Stimulated activated CD4-positive, alpha-beta T cell treated with anti-CD3 and anti-CD28 coated beads, Interleukin-1b, Interleukin-23, amount 100 ng/mL, for 4 hours (primary cell): ENCODE measurements at regions not wholly inside any gene's neighbourhood (a gene's known extent, or its start where the extent isn't known, plus 50 kb on each side); places are given as distances from the start of the nearest gene placed in this dataset.
"Not testable (repeated sequence)": the region's sequence is repeated elsewhere in the genome, so short reads cannot be mapped to it uniquely, and the experiment has no call there.

Source experiments
- DNase-seq, 2 donors: peaks; one replicate each; pipeline ENCODE4 v3.0.0-alpha.2; 2020; ENCODE audit warnings: low read depth in 2 of 2

- DNase-seq = no peak
Observed at GRCh38 chrX:130467936-130468335, 66.1 kb downstream of the RBMX2 start.

- DNase-seq = no peak
Observed at GRCh38 chrX:130468395-130468923, 66.7 kb downstream of the RBMX2 start.

- no peak for DNase-seq
Observed at GRCh38 chrX:130482871-130483270, 81.1 kb downstream of the RBMX2 start.

GRCh38 chrX:130485870-130486269 lies 84.1 kb downstream of the RBMX2 start:
- DNase-seq = no peak

GRCh38 chrX:130495502-130495901 lies 93.7 kb downstream of the RBMX2 start:
- DNase-seq = not testable (repeated sequence)

- DNase-seq = no peak
Observed at GRCh38 chrX:130497531-130497930, 95.7 kb downstream of the RBMX2 start.

GRCh38 chrX:130498653-130499274 lies 97.0 kb downstream of the RBMX2 start:
- no peak for DNase-seq

- DNase-seq = no peak
Observed at GRCh38 chrX:130502016-130502570, 100.3 kb downstream of the RBMX2 start.

GRCh38 chrX:130504019-130504418 lies 102.2 kb downstream of the RBMX2 start:
- no peak for DNase-seq

GRCh38 chrX:130507015-130507414 lies 105.2 kb downstream of the RBMX2 start:
- no peak for DNase-seq

GRCh38 chrX:130512534-130512933 lies 110.7 kb downstream of the RBMX2 start:
- not testable (repeated sequence) for DNase-seq

GRCh38 chrX:130516123-130516522 lies 114.3 kb downstream of the RBMX2 start:
- no peak for DNase-seq

- no peak for DNase-seq
Observed at GRCh38 chrX:130523460-130524394, 121.9 kb downstream of the RBMX2 start.

GRCh38 chrX:130524476-130525194 lies 122.8 kb downstream of the RBMX2 start:
- no peak for DNase-seq

- no peak for DNase-seq
Observed at GRCh38 chrX:130529531-130529930, 127.7 kb downstream of the RBMX2 start.

- no peak for DNase-seq
Observed at GRCh38 chrX:130531066-130531465, 129.3 kb downstream of the RBMX2 start.

- peak in 1 of 2 donors; percentile 9 for DNase-seq
Observed at GRCh38 chrX:130539721-130540321, 138.0 kb downstream of the RBMX2 start.

GRCh38 chrX:130543603-130544325 lies 142.0 kb downstream of the RBMX2 start:
- DNase-seq = no peak

- DNase-seq = no peak
Observed at GRCh38 chrX:130545796-130546195, 144.0 kb downstream of the RBMX2 start.

- not testable (repeated sequence) for DNase-seq
Observed at GRCh38 chrX:130549382-130549781, 147.6 kb downstream of the RBMX2 start.

- no peak for DNase-seq
Observed at GRCh38 chrX:130550351-130550750, 148.6 kb downstream of the RBMX2 start.
